Hematopoietic multipotent progenitor cell treated with erythropoietin and hydrocortisone succinate and interleukin-3 and kit ligand, for 15 days (in vitro differentiated cells): ENCODE measurements at regions not wholly inside any gene's neighbourhood (a gene's known extent, or its start where the extent isn't known, plus 50 kb on each side); places are given as distances from the start of the nearest gene placed in this dataset.
"Not testable (repeated sequence)": the region's sequence is repeated elsewhere in the genome, so short reads cannot be mapped to it uniquely, and the experiment has no call there.

ENCODE experiments used
- DNase-seq: peaks from one replicate; pipeline ENCODE4 v3.0.0-alpha.2; 2015; ENCODE audit warnings: low spot score

DNA sequence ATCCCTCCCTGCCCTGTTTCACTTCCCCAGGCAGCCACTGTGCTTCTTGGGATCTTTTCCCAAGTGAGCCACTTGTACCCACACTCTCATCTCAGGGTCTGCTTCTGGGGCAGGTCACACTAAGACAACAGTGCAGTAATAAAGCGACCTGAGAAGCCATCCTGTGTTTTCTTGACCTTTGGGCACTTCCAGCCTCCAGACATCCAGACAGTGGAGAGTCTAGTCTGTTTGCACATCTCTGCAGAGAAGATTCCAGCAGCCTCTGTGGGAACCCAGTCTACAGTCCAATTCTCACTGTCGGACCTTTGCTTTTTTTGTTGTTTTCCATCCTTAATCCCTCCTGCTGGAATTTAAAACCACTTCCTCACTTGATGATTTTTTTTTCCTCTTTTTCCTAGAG is 50.3 kb upstream of the ATP6AP2 start:
- no peak for DNase-seq

GRCh38 chrX:40527543-40527942 is 53.2 kb upstream of the ATP6AP2 start:
- no peak for DNase-seq

DNA sequence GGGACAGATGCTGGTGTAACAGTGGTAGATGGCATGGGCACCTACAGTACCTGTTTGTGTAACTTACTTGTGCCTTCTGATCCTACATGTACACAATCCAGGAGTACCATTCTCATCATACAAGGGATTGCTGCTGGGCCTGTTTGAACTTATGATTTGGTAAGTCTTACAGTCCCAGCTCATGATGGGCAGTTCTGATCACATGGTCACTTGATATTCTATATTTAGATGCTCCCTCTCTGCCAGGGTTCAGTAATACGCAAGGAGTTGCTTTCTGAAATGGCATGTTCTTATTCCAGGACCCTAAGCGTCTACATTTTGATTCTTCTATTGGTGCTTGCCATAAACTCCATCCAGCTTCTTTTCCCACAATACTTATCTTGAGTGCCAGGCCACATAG is 54.4 kb upstream of the ATP6AP2 start:
- no peak for DNase-seq

DNA sequence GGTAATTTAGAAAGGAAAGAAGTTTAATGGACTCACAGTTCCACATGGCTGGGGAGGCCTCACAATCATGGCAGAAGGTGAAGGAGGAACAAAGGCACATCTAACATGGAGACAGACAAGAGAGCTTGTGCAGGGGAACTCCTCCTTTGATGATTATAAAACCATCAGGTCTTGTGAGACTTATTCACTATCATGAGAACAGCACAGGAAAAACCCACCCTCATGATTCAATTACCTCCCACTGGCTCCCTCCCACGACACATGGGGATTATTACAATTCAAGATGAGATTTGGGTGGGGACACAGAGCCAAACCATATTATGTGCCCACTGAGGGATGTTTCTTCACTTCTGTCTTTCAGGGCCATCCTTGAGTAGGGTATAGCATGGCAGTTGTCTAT is 54.9 kb upstream of the ATP6AP2 start:
- DNase-seq = not testable (repeated sequence)

GRCh38 chrX:40524423-40524822 is 56.3 kb upstream of the ATP6AP2 start:
- no peak for DNase-seq

- DNase-seq = no peak
Observed at GRCh38 chrX:40523852-40524251, 56.9 kb upstream of the ATP6AP2 start.

- DNase-seq = no peak
Observed at GRCh38 chrX:40521868-40522450, 58.8 kb upstream of the ATP6AP2 start.

DNA sequence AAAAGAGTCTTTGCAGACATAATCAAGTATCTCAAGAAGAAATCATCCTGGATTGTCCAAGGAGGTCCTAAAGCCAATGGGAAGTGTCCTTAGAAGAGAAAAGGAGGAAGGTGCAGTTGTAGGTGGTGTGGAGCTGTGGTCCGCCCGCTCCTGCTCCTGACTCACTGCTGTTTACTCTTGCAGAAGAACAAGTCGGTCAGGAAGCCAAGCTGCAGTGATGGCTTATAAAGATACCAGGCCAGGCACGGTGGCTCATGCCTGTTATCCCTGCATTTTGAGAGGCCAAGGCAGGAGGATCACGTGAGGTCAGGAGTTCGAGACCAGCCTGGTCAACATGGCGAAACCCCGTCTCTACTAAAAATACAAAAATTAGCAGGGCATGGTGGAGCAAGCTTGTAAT is 66.4 kb upstream of the ATP6AP2 start:
- DNase-seq = no peak

GRCh38 chrX:40513835-40514234 is 66.9 kb upstream of the ATP6AP2 start:
- DNase-seq = no peak

- no peak for DNase-seq
Observed at GRCh38 chrX:40513012-40513411, 67.8 kb upstream of the ATP6AP2 start.

DNA sequence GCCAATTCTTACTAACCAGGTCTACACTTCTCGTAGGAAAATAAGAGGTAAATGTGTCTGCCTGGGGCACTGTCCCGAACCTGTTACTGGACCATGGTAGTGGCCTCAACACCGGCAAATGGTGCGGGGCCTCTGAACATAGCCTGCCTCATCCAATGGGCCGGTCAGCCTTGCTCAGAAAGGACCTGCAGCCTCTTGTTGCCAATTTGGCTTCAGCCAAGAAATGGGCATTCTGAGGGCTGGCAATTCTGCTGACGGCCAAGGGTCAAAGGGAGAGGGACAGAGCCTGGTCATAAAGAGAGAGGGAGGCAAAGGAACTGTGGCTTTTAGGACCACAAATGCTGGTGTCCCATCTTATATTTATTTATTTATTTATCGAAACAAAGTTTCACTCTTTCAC is 69.5 kb upstream of the ATP6AP2 start:
- no peak for DNase-seq

GRCh38 chrX:40508560-40508959 is 72.2 kb upstream of the ATP6AP2 start:
- no peak for DNase-seq

DNA sequence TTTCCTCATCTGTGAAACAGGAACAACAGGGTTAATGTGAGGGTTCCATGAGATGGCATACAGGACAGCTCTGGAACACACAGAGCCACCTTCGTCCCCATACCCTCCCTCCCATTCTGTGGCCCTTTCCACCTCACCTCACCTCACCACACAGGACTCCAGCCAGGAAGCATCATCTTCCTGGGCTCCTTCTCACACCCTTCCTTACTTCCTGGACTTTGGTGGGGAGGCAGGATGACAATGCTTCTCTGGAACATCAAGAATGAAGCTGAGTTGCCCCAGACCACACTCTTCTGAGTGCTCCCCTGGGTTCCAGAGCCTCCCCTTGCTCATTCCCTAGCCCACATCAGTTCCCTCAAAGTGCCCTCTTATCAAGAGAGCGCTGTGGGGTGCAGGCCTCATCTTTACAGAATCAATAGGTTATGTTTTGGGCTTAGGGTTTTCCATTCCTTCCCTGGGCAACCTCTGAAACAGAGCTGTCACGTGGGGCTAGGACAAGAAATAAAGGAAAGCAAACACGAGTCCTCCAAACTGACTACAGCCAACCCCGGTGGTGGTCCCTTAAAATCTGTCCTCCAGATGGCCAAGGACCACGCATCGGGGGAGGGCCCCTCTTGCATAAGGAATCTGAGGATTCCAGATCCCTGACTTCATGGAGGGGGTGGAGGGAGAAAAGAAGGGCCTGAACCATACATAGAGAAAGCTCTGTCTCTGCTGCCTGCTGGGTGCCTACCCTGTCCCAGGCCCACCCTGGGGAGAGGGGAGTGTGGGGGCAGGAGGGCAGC is 74.4 kb upstream of the ATP6AP2 start:
- no peak for DNase-seq

GRCh38 chrX:40504801-40505605 is 75.8 kb upstream of the ATP6AP2 start:
- DNase-seq = no peak

GRCh38 chrX:40503094-40503493 is 77.7 kb upstream of the ATP6AP2 start:
- no peak for DNase-seq

GRCh38 chrX:40502688-40503087 is 78.1 kb upstream of the ATP6AP2 start:
- no peak for DNase-seq

DNA sequence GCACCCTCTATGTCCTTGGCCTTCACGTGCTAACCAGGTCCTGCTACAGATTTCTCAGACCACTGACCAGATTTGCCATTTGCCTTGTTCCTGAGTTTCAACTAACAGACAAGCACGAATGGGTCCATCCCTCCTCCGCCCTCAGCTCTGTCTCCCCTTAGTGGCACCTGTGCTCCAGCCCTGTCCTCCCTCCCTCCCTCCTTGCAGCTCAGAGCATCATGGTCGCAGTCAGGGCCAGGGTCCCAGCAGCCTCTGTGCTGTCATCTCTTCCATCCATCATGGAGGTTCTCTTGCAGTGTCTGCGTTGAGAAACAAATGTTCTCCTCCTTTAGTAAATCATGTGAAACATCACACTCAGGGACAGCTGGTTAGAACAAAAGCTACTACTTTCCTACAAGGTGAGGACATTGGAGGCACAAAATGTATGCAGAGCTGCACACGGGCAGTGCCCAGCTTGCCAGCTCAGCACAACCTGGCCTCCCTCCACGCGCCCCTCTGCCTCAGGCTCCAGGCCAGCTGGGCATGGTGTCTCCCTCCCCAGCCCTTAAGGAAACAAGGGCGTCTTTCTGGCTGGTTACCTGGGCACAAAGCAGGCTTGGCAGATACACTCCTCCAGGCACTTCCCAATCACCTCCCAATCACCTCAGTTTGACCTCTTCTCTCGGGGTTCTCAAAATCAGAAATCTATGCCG is 79.5 kb upstream of the ATP6AP2 start:
- DNase-seq = no peak

- no peak for DNase-seq
Observed at GRCh38 chrX:40496728-40497127, 84.0 kb upstream of the ATP6AP2 start.

- no peak for DNase-seq
Observed at GRCh38 chrX:40495659-40496058, 85.1 kb upstream of the ATP6AP2 start.

DNA sequence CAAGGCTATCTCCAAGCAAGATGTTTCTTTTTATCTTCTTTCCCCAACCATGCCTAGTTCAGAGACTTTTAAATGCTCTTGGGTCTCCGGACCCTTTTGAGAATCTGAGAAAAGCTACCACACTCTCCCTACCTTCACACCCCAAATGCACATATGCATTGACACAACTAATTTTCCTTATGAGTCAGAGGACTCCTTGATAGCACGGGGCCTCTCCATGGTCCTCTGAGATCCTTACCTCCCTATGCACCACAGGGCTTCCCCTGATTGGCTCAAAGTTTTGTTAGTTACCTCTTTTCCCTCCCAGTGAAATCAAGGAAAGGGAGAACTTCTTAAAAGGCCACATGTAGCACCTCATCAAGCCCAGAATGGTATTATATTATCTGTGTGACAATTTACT is 86.8 kb upstream of the ATP6AP2 start:
- DNase-seq = no peak

DNA sequence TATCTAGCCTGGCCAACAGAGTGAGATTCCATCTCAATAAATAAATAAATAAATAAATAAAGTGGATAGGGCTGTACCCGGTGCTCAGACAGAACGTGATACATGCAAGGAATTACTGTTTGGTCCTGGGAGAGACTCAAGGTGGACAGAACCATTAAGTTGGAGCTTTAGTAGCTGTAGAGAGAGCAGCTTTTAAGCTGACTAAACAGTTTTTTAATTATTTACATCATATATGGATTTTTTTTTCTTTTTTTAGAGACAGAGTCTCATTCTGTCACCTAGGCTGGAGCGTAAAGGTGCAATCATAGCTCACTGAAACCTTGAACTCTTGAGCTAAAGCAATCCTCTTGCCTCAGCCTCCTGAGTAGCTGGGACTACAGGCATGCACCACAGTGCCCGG is 92.5 kb upstream of the ATP6AP2 start:
- DNase-seq = no peak

DNA sequence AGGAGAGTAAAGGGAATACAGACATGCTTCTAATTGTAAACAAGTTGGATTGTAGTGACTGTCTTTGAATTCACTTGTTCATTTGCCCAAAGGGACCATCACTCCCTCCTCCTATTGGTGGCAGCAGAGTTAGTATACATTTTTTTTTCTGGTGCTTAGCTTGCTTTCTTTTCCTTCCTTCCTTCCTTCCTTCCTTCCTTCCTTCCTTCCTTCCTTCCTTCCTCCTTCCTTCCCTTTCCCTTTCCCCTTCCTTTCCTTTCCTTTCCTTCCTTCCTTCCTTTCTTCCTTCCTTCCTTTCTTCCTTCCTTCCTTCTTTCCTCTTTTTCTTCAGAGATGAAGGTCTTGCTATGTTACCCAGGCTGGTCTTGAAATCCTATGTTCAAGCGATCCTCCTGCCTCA is 94.8 kb upstream of the ATP6AP2 start:
- no peak for DNase-seq
